ENCODE measurements at regions not wholly inside any gene's neighbourhood (a gene's known extent, or its start where the extent isn't known, plus 50 kb on each side); places are given as distances from the start of the nearest gene placed in this dataset.

DNA sequence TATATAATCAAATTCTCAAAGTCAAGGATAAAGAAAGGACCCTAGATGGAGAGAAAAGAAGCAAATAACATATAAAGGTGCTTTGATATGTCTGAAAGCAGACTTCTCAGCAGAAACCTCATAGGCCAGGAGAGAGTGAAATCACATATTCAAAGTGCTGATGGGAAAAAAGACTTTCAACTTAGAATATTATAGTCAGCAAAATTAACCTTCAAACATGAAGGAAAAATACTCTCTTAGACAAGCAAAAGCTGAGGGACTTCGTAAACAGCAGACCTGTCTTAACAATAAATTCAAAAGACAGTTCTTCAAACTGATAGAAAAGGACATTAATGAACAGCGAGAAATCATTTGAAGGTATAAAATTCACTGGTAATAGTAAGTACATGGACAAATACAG lies 107.2 kb upstream of the KCNH7 start:
- Histone ChIP-seq H3K4me3 (ENCODE audit: control extremely low read depth in 1 of 5, extremely low read depth in 1 of 5, insufficient read depth in 1 of 5, low read depth in 2 of 5, low read length in 4 of 5) (no peak overlapping the region), H3K4me2 (replicated peaks; ENCODE audit: low read depth, low read length, poor library complexity, severe bottlenecking) (no peak overlapping the region), H3K4me1 (ENCODE audit: control insufficient read depth in 2 of 2, insufficient read depth in 2 of 2, low read length in 2 of 2) (no peaks in the 10 kb centered on the region), H3K36me3 (replicated peaks in 1 of 2; ENCODE audit: control extremely low read depth in 1 of 2, control insufficient read depth in 1 of 2, extremely low read depth in 1 of 2, insufficient read depth in 2 of 2, low read length in 1 of 2) (no peaks in the 10 kb centered on the region), H2AFZ (ENCODE audit: insufficient read depth, low read depth, low read length, poor library complexity, severe bottlenecking) (no peak overlapping the region), H3K9ac (ENCODE audit: low read length) (no peak overlapping the region), H3K9me3 (ENCODE audit: control extremely low read depth in 1 of 3, control insufficient read depth in 2 of 3, insufficient read depth in 1 of 3, low read length in 2 of 3) (peaks cover 0 to 1% (median 0%) of the 10 kb centered on the region in 3 donors), H4K20me1 (ENCODE audit: control insufficient read depth, insufficient read depth, low read length, poor library complexity, severe bottlenecking) (no peaks in the 10 kb centered on the region), H3K79me2 (ENCODE audit: control insufficient read depth, insufficient read depth, low read length) (no peaks in the 10 kb centered on the region), H3K27ac (ENCODE audit: low read length in 2 of 2) (no peak overlapping the region), H3K27me3 (replicated peaks in 1 of 4; ENCODE audit: control extremely low read depth in 1 of 4, control insufficient read depth in 3 of 4, insufficient read depth in 4 of 4, low read length in 3 of 4) (no peaks in the 10 kb centered on the region)
- TF ChIP-seq EZH2 (IDR thresholded peaks at IDR 0.05; ENCODE audit: borderline replicate concordance, insufficient read depth, low read depth, low read length, poor library complexity, severe bottlenecking), result no peak
- no peak for TF ChIP-seq CTCF (IDR thresholded peaks at IDR 0.05)
- no peak for ATAC-seq (ENCODE audit: low read depth)
- peaks cover 11% of the 10 kb centered on the region for H3K9me3 Mint-ChIP-seq (ENCODE audit: insufficient read depth)
- ChIA-PET POLR2A (no interaction called here), CTCF (no interaction called here)
- no peak overlapping the region for H3K4me3 Mint-ChIP-seq
- no peaks in the 10 kb centered on the region for H3K27me3 Mint-ChIP-seq
- no peak overlapping the region for H3K27ac Mint-ChIP-seq
- no CpG with 5 or more reads among the region's 2 CpGs for WGBS (ENCODE audit: insufficient coverage)
- no peaks in the 10 kb centered on the region for H3K4me1 Mint-ChIP-seq
- DNase-seq, result no peak
- intact Hi-C loops (cut with micrococcal nuclease), result no loop called here

GRCh38 chr2:162938387-162938786 lies 99.8 kb upstream of the KCNH7 start:
- H3K9me3 ChIP-seq (ENCODE audit: control extremely low read depth in 1 of 3, control insufficient read depth in 2 of 3, insufficient read depth in 1 of 3, low read length in 2 of 3), result peaks cover 0 to 7% (median 4%) of the 10 kb centered on the region in 3 donors
- H3K4me3 ChIP-seq (ENCODE audit: control extremely low read depth in 1 of 5, extremely low read depth in 1 of 5, insufficient read depth in 1 of 5, low read depth in 2 of 5, low read length in 4 of 5), result no peak overlapping the region
- Mint-ChIP-seq H3K27ac (no peak overlapping the region), H3K9me3 (ENCODE audit: insufficient read depth) (peaks cover 10% of the 10 kb centered on the region), H3K27me3 (no peaks in the 10 kb centered on the region), H3K4me1 (no peaks in the 10 kb centered on the region), H3K4me3 (no peak overlapping the region)
- intact Hi-C loops (cut with micrococcal nuclease), result no loop called here
- no peak overlapping the region for H3K27ac ChIP-seq (ENCODE audit: low read length in 2 of 2)
- H3K27me3 ChIP-seq (replicated peaks in 1 of 4; ENCODE audit: control extremely low read depth in 1 of 4, control insufficient read depth in 3 of 4, insufficient read depth in 4 of 4, low read length in 3 of 4), result no peaks in the 10 kb centered on the region
- no peak overlapping the region for H3K4me2 ChIP-seq (replicated peaks; ENCODE audit: low read depth, low read length, poor library complexity, severe bottlenecking)
- H3K79me2 ChIP-seq (ENCODE audit: control insufficient read depth, insufficient read depth, low read length), result no peaks in the 10 kb centered on the region
- WGBS (ENCODE audit: insufficient coverage), result 96% methylated on average over 11 of the region's 13 CpGs
- no peak for TF ChIP-seq CTCF (IDR thresholded peaks at IDR 0.05)
- TF ChIP-seq EZH2 (IDR thresholded peaks at IDR 0.05; ENCODE audit: borderline replicate concordance, insufficient read depth, low read depth, low read length, poor library complexity, severe bottlenecking), result no peak
- no peak for DNase-seq
- CTCF ChIA-PET, result no interaction called here
- POLR2A ChIA-PET, result no interaction called here
- no peak for ATAC-seq (ENCODE audit: low read depth)
- H3K36me3 ChIP-seq (replicated peaks in 1 of 2; ENCODE audit: control extremely low read depth in 1 of 2, control insufficient read depth in 1 of 2, extremely low read depth in 1 of 2, insufficient read depth in 2 of 2, low read length in 1 of 2), result no peaks in the 10 kb centered on the region
- H3K9ac ChIP-seq (ENCODE audit: low read length), result no peak overlapping the region
- H2AFZ ChIP-seq (ENCODE audit: insufficient read depth, low read depth, low read length, poor library complexity, severe bottlenecking), result no peak overlapping the region
- no peaks in the 10 kb centered on the region for H3K4me1 ChIP-seq (ENCODE audit: control insufficient read depth in 2 of 2, insufficient read depth in 2 of 2, low read length in 2 of 2)
- no peaks in the 10 kb centered on the region for H4K20me1 ChIP-seq (ENCODE audit: control insufficient read depth, insufficient read depth, low read length, poor library complexity, severe bottlenecking)
